Omental fat pad (tissue), 3 donors: ENCODE measurements at regions not wholly inside any gene's neighbourhood (a gene's known extent, or its start where the extent isn't known, plus 50 kb on each side); places are given as distances from the start of the nearest gene placed in this dataset.

Source experiments
- ATAC-seq: fragments of 150-250 bp; one replicate; pipeline ENCODE4 v1.9.1; 2016; ENCODE audit warnings: mild to moderate bottlenecking, moderate library complexity; ENCODE audit not compliant: low FRiP score
- DNase-seq: peaks from one replicate; pipeline ENCODE4 v3.0.0-alpha.2; 2019; ENCODE audit warnings: low spot score
- CTCF ChIP-seq, 3 donors: fragments of 450-650 bp; IDR thresholded peaks; one replicate each; pipeline ENCODE4 v1.5.1; 2016 to 2017; ENCODE audit warnings: antibody characterized with exemption in 3 of 3, mild to moderate bottlenecking in 3 of 3, moderate library complexity in 2 of 3

DNA sequence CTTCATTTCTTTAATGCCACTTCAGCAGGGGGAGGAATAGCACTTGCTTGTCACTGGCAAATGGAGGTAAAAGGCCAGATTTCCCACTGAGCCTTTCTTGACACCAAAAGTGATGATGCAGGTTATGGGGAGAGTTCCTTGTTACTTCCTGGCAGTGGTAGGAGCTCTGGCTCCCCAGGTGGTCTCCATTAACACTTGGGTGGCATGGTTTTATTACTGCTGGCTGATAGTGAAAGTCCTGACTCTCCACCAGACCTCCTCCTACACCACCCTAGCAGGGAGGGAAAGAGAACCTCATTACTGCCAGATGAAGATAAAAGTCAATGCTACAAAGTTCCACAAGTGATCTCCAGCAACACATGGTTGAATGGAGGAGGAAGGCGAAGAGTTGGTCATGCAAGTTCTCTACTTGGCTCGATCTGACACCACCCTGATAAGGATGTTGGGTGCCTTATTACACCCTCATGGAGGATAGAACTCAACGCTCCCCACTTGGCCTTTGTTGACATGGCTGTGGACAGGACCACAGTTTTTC is 152.7 kb upstream of the GNAO1 start:
- DNase-seq (no peak), ATAC-seq (no peak)
- no peak for TF ChIP-seq CTCF (IDR thresholded peaks at IDR 0.05)

DNA sequence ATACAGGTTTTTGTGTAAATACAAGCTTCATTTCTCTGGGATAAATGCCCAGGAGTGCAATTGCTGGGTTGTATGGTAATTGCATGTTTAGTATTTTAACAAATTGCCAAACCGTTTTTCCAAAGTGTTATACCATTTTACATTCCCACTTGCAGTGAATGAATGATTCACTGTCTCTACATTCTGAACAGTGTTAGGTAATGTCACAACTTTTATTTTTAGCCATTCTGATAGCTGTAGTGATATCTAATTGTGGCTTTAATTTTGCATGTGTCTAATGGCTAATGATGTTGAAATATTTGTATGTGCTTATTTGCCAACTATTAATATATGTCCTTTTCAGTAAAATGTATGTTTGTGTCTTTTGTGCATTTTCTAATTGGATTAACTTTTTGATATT is 156.9 kb upstream of the CES5A start:
- no peak for TF ChIP-seq CTCF (IDR thresholded peaks at IDR 0.05)
- no peak for ATAC-seq
- DNase-seq = no peak

DNA sequence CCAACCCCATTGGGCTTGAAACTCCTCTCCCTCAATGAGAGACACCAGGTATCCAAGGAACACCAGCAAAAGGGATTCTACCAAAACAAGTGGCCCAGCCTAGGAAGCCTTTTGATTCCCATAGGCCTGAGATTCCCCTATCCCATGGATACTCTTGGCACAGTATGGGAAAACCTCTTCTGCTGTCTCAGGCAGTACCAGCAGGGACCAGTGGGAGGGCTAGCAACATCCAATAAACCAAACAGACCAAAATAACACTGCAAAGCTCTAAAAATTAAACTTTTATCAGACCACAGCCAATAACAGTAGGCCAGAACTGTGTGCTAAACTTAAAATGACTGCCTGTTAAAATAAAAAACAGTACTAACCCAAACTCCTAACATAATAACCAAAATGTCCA is 153.9 kb upstream of the CES5A start:
- no peak for DNase-seq
- no peak for ATAC-seq

GRCh38 chr16:56022818-56023217 is 147.6 kb upstream of the CES5A start:
- DNase-seq = no peak
- no peak for TF ChIP-seq CTCF (IDR thresholded peaks at IDR 0.05)
- ATAC-seq = no peak

More for the DNA sequence above, 153.9 kb upstream of the CES5A start:
- TF ChIP-seq CTCF (IDR thresholded peaks at IDR 0.05) = no peak

DNA sequence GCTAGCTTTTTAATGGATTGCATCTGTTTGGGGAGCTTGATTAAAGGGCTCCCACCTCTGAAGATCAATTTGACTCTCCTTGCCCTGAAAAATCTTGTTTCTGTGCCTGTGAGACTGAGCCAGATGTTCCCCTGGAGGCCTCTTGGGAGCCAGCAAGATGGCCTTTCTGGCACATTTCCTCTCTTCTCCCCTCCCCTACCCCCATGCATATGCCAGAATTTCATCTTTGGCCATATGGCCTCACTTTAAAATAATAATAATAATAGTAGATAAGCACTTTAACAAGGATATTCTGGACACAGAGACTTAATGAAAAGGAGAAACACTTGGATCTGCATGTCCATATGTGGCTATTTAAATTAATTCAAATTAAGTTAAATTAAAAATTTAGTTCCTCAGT is 144.1 kb upstream of the CES5A start:
- DNase-seq (no peak), ATAC-seq (no peak)
- TF ChIP-seq CTCF (IDR thresholded peaks at IDR 0.05) = no peak

DNA sequence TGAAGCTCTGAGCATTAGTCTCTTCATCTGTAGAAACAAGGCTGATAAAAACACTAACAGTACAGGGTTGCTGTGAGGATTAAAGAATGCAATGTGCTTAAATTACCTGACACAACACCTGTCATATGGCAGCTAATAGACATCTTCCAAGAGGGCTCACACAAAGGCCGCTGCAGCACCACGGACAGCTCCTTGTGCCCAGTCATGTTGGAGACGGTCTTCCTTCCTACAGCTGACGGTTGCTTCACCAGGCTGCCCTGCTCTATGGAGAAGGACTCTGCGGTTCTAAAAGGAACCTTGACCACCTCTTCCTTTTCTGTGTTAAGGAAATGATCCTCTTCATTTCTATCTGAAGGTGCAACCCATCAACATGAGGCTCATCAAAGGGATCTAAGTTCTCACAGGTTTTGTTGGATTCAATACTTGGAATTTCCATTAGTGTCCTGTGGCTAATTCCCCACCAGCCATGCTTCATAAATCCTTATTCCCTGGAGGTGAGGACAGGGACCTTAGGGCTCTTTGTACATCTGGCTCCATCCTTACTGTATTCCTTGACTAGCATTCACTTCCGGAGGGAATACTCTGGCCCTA is 138.9 kb upstream of the CES5A start:
- ATAC-seq (no peak), DNase-seq (no peak)
- TF ChIP-seq CTCF (IDR thresholded peaks at IDR 0.05) = no peak

DNA sequence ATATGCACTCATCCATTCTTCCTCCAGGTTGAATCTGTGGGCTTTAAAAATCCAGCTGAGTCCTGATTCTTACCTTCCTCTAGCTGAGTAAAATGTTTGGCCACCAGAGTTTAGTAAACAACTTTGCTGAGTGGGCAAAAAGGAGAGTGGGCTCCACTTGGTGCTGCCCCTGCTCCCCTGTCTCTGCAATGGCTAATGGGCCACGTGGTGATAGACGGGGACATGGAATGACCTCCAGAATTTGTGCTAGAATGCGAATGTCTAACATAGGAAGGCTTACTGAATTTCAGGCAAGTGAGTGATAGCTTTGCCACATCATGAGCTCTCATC is 137.3 kb upstream of the CES5A start:
- ATAC-seq (no peak), DNase-seq (no peak)
- no peak for TF ChIP-seq CTCF (IDR thresholded peaks at IDR 0.05)
